ENCODE measurements at regions not wholly inside any gene's neighbourhood (a gene's known extent, or its start where the extent isn't known, plus 50 kb on each side); places are given as distances from the start of the nearest gene placed in this dataset.

- H3K4me3 ChIP-seq (replicated peaks; ENCODE audit: low read depth, low read length): no peak overlapping the region
- DNase-seq (ENCODE audit: low read depth): no peak
- TF ChIP-seq CTCF (IDR thresholded peaks at IDR 0.05; ENCODE audit: low read length, missing control alignments): no peak
These were observed 104.3 kb upstream of the STK26 start for GRCh38 chrX:131918839-131919238.

GRCh38 chrX:131923614-131924250, 99.4 kb upstream of the STK26 start:
- TF ChIP-seq CTCF (IDR thresholded peaks at IDR 0.05; ENCODE audit: low read length, missing control alignments): no peak
- H3K4me3 ChIP-seq (replicated peaks; ENCODE audit: low read depth, low read length): no peak overlapping the region
- DNase-seq (ENCODE audit: low read depth): no peak

GRCh38 chrX:131938749-131939148, 84.4 kb upstream of the STK26 start:
- TF ChIP-seq CTCF (IDR thresholded peaks at IDR 0.05; ENCODE audit: low read length, missing control alignments): no peak
- no peak for DNase-seq (ENCODE audit: low read depth)
- H3K4me3 ChIP-seq (replicated peaks; ENCODE audit: low read depth, low read length): no peak overlapping the region

GRCh38 chrX:131942034-131942433, 81.1 kb upstream of the STK26 start:
- H3K4me3 ChIP-seq (replicated peaks; ENCODE audit: low read depth, low read length): no peak overlapping the region
- no peak for DNase-seq (ENCODE audit: low read depth)
- no peak for TF ChIP-seq CTCF (IDR thresholded peaks at IDR 0.05; ENCODE audit: low read length, missing control alignments)

GRCh38 chrX:131944936-131945902, 77.9 kb upstream of the STK26 start:
- DNase-seq (ENCODE audit: low read depth): no peak
- TF ChIP-seq CTCF (IDR thresholded peaks at IDR 0.05; ENCODE audit: low read length, missing control alignments): no peak
- H3K4me3 ChIP-seq (replicated peaks; ENCODE audit: low read depth, low read length): no peak overlapping the region

- TF ChIP-seq CTCF (IDR thresholded peaks at IDR 0.05; ENCODE audit: low read length, missing control alignments): no peak
- no peak for DNase-seq (ENCODE audit: low read depth)
These were observed 71.9 kb upstream of the STK26 start for GRCh38 chrX:131951166-131951565.

More at GRCh38 chrX:131951166-131951565, 71.9 kb upstream of the STK26 start:
- H3K4me3 ChIP-seq (replicated peaks; ENCODE audit: low read depth, low read length): no peak overlapping the region

Measured in fibroblast of pulmonary artery (primary cell).